ENCODE measurements at regions not wholly inside any gene's neighbourhood (a gene's known extent, or its start where the extent isn't known, plus 50 kb on each side); places are given as distances from the start of the nearest gene placed in this dataset.
A peak's percentile ranks its signal among the peaks of the same experiment; 100 is the strongest.

GRCh38 chr2:190783513-190784263 lies 96.9 kb upstream of the GLS start:
- DNase-seq (ENCODE audit: low spot score): no peak

GRCh38 chr2:190785334-190785733 lies 95.3 kb upstream of the GLS start:
- DNase-seq (ENCODE audit: low spot score): no peak

- DNase-seq (ENCODE audit: low spot score): no peak
Measured at GRCh38 chr2:190786404-190787166, 94.0 kb upstream of the GLS start.

GRCh38 chr2:190787743-190788235 lies 92.8 kb upstream of the GLS start:
- DNase-seq (ENCODE audit: low spot score): no peak

GRCh38 chr2:190789074-190790004 lies 91.3 kb upstream of the GLS start:
- DNase-seq (ENCODE audit: low spot score): no peak

GRCh38 chr2:190791347-190791975 lies 89.2 kb upstream of the GLS start:
- peak; percentile 25 for DNase-seq (ENCODE audit: low spot score)

GRCh38 chr2:190791976-190792575 lies 88.5 kb upstream of the GLS start:
- DNase-seq (ENCODE audit: low spot score): no peak

GRCh38 chr2:190792956-190793888 lies 87.4 kb upstream of the GLS start:
- DNase-seq (ENCODE audit: low spot score): no peak

- no peak for DNase-seq (ENCODE audit: low spot score)
Measured at GRCh38 chr2:190794377-190794776, 86.2 kb upstream of the GLS start.

- DNase-seq (ENCODE audit: low spot score): no peak
Measured at GRCh38 chr2:190794790-190795189, 85.8 kb upstream of the GLS start.

GRCh38 chr2:190795686-190796085 lies 84.9 kb upstream of the GLS start:
- DNase-seq (ENCODE audit: low spot score): no peak

GRCh38 chr2:190799999-190800398 lies 80.6 kb upstream of the GLS start:
- DNase-seq (ENCODE audit: low spot score): no peak

- no peak for DNase-seq (ENCODE audit: low spot score)
Measured at GRCh38 chr2:190800528-190800927, 80.1 kb upstream of the GLS start.

- DNase-seq (ENCODE audit: low spot score): no peak
Measured at GRCh38 chr2:190802129-190802528, 78.5 kb upstream of the GLS start.

GRCh38 chr2:190802626-190803209 lies 77.9 kb upstream of the GLS start:
- DNase-seq (ENCODE audit: low spot score): no peak

GRCh38 chr2:190804182-190804795 lies 76.3 kb upstream of the GLS start:
- no peak for DNase-seq (ENCODE audit: low spot score)

- no peak for DNase-seq (ENCODE audit: low spot score)
Measured at GRCh38 chr2:190805126-190805525, 75.5 kb upstream of the GLS start.

- no peak for DNase-seq (ENCODE audit: low spot score)
Measured at GRCh38 chr2:190805843-190806242, 74.8 kb upstream of the GLS start.

- DNase-seq (ENCODE audit: low spot score): no peak
Measured at GRCh38 chr2:190807886-190808285, 72.7 kb upstream of the GLS start.
